ENCODE measurements at regions not wholly inside any gene's neighbourhood (a gene's known extent, or its start where the extent isn't known, plus 50 kb on each side); places are given as distances from the start of the nearest gene placed in this dataset.

DNA sequence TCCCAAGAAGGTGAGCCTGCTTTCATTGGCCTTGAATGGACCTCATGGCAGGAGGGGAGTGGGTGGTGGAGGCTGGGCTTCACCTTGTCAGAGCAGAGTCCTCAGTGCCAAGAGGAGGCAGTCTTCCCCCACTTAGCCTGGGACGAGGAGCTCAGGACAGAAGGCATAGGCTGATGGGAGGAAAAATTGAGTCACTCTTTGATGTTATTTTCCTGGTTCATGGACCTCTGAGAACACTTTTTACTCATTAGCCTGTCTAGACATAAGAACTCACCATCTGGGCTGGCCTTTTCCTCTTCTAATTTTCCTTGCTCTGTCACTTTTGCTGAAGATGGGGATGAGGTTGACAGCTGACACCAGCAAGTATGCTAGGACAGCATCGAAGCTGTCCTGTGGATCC, 225.7 kb upstream of the TNP1 start:
- no peak for DNase-seq (ENCODE audit: extremely low read depth in 1 of 2, low read depth in 1 of 2)

DNA sequence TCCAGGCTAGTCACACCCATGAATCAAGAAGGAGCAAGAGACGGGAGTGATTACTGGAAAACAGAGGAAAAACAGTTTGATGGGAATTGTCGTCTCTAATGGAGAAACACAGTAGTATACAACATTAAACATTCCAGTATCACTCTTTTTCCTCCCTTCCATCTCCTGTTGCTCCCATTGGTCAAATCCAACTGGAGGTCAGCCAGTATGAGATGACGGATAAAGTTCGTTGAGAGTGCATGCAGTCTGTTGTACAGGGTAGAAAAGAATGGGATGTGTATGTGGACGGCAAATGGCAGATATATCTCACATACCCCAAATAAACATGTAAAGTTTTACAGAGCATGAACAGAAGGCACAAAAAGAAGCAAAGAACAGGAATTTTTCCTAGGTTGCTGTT, 221.9 kb upstream of the TNP1 start:
- DNase-seq (ENCODE audit: extremely low read depth in 1 of 2, low read depth in 1 of 2), result no peak

DNA sequence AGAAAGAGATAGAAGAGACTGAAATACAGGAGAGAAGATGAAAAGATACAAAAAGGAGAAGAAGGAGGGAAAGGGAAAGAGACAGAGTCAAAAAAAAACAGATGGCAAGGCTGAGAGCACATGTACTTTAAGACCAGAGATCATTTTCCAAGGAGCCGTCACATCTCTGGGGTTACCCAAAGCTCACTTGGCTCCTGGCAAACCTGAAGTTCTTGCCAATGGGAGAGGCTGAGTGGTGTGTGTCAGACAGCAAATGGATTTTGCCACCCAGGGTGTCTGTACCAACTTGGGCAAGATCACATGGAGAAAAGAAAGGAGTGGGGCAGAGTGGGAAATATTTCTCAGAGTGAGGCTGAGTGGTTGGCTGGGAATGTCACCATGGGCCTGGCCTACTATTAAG, 219.3 kb upstream of the TNP1 start:
- no peak for DNase-seq (ENCODE audit: extremely low read depth in 1 of 2, low read depth in 1 of 2)

DNA sequence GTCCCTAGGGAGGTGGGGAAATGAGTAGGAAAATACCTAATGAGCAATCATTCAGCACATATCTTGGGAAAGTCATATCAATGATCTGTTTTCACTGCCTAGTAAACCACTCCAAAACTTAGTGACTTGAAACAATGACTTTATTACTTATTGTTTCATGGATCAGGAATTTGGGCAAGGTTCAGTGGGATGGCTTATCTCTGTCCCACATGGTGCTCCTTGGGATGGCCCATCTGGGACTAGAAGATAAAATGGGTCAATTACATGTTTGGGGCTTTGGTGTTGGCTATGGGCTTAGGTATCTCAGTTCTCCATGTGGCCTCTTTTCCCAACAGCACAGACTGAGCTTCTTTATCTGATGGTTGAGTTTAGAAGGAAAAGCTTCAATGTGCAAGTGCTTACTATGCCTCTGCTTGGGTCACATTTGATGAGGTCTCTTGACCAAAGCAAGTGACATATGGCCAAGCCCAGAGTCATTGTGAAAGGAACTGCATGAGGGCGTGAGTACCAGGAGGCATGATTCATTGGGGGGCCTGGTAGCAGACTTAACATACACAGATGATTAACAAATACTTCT, 218.1 kb upstream of the TNP1 start:
- no peak for DNase-seq (ENCODE audit: extremely low read depth in 1 of 2, low read depth in 1 of 2)

DNA sequence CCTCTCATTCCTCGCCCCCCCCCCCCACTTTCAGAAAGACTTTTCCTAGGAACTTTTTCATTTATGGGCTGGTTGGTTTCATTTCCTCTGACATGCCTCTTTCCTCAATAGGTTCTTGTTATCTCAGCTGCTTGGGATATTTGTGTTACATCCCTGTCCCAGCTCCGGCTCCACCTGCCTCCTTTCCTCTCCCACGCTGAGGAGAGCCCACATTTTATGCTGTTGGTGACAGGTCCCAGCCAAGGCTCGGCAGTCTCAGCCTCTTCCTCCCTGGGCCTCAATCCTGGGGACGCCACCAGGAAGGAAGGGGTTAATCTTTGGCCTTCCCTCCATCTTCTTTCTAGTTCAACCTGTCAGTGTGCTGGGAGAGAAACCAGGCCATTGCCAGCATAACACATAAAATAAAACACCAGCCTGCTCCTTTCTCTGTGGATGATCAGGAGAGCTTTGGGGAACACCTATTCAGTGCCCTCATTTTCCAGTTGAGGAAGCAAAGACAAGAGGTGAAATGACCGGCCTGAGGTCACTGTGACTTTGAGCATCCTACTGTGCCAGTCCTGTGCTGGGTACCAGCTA, 216.9 kb upstream of the TNP1 start:
- DNase-seq (ENCODE audit: extremely low read depth in 1 of 2, low read depth in 1 of 2), result no peak

DNA sequence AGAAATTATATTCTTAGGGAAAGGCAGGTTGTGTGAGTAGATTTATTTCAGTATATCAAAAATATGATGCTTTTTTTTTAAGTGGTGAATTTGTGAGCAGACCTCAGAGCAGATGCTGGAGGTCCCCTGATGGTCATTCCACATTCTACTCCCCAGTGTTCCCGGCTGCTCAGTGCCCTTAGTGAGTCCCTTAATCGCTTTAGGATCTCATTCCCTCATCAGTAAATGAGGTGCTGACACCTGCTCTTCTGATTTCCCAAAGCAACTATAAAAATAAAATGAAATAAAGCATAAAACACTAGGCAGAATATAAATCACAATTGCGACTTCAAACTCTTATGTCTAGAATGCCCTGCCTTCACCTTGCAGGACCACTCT, 216.2 kb upstream of the TNP1 start:
- no peak for DNase-seq (ENCODE audit: extremely low read depth in 1 of 2, low read depth in 1 of 2)

DNA sequence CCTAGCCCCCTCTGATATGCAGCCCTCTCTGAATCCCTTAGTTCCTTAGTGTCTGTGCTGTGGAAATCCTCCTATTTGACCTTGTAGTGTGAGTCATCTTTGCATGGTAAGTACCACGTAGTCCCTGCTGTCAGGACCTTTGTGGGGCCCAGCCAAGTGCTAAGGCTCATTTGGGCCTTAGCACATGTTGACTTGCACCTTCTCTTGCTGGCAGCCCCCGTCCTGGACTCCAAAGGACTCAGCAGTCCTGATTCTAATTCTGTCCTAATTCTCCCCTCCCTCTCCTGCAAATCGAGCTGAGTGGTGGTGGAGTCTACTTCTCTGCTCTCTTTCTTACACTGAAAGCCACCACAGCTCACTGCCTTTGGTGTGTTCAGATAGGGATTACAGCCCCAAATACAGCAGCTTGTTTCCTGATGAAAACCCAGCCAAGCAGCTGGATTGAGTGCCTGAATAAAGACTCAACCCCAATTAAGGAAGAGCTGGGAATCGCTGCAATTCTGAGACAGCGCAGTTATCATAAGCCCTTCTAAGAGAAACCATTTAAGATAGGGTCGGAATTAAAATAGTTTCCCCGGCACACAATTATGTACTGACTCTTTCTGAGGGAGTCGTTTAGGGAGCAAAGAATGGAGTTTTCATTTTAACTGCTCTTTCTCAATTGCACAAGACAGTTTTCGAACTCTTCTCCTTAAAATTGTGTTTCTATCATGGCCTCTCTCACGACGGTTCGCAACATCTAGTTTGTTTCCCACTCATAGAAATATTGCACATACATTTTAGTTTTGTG, 215.6 kb upstream of the TNP1 start:
- no peak for DNase-seq (ENCODE audit: extremely low read depth in 1 of 2, low read depth in 1 of 2)

DNA sequence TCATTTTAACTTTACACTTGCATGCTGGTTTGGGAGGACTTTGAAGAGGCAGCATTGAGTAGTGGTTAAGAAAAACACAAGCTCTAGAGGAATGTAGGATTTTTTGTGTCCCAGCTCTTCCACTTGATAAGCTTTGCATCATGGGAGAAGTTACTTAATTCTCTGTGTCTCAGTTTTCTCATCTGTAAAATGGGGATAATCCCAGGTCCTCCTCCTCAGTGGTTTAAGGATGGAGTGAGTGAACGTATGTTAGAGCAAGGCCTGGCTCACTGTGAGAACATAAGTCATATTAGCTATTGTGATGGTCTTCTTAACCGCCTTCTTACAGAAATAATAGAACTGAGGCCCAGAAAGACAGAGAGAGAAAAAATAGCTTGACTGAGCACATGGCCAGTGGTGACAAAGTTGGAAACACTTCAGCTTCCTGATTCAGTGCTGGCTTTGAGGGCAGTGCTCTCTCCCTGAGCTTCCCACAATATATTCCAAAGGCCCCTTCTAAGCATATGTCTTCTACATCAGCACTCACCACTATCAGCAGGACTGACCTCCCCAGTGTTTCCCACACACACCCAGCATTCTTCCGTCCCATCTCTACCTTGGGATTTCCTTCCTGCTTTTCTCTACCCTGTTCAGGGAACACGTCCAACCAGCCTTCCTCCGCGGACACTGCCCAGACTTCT, 214.9 kb upstream of the TNP1 start:
- DNase-seq (ENCODE audit: extremely low read depth in 1 of 2, low read depth in 1 of 2), result no peak

DNA sequence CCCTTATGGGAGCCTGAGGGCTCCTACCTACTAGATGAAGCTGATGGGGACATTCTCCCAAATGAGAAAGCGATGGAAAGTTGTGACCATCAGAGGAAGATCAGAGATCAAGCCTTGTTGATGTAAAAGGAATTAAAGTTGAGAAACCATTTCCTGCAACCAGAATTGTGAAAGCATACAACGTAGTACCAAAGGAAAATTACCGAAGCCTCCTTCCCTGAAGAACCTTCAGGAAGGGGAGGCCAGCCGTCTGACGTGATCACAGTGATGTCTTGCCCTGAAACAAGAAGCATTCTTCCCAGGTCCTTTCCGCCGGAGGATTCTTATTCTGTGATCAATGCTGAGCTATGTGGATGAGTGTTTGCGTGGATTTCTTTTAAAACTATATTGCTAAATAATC, 211.6 kb upstream of the TNP1 start:
- no peak for DNase-seq (ENCODE audit: extremely low read depth in 1 of 2, low read depth in 1 of 2)

DNA sequence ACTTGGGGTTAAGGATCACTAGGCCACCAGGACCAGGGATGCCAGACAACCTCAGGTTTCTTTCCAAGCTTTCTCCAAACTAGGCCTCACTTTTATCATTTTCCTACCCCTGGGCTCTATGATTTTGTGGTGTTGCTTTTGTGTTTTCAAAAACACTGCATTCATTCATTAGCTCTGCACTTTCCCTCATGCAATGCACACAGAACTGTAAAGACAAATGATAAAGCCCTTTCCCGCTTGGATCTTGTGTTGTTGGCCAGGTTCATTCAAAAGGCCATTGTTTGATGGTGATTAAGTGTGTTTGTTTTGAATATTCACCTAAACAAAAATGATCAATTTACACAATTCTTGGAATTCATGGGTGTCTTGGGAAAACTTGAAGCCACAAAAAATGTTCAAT, 210.7 kb upstream of the TNP1 start:
- no peak for DNase-seq (ENCODE audit: extremely low read depth in 1 of 2, low read depth in 1 of 2)

DNA sequence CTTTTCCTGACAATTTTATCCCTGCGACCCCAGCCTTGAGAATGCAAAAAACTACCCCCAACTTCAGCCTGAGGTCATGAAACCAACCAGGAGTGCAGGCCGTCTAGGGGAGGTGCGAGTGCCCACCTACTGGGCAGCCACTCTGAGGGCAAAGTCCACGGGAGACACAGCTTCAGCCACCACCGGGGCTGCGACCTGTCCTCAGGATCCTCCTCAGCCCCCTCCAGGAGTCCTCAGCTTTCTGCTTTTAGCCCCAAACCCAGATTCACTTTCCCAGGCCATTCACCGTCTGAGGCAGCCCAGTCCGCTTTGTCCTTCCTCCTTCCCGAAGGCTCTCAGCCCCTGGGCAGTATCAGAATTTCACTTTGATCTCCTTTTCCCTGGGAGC, 210.2 kb upstream of the TNP1 start:
- no peak for DNase-seq (ENCODE audit: extremely low read depth in 1 of 2, low read depth in 1 of 2)

DNA sequence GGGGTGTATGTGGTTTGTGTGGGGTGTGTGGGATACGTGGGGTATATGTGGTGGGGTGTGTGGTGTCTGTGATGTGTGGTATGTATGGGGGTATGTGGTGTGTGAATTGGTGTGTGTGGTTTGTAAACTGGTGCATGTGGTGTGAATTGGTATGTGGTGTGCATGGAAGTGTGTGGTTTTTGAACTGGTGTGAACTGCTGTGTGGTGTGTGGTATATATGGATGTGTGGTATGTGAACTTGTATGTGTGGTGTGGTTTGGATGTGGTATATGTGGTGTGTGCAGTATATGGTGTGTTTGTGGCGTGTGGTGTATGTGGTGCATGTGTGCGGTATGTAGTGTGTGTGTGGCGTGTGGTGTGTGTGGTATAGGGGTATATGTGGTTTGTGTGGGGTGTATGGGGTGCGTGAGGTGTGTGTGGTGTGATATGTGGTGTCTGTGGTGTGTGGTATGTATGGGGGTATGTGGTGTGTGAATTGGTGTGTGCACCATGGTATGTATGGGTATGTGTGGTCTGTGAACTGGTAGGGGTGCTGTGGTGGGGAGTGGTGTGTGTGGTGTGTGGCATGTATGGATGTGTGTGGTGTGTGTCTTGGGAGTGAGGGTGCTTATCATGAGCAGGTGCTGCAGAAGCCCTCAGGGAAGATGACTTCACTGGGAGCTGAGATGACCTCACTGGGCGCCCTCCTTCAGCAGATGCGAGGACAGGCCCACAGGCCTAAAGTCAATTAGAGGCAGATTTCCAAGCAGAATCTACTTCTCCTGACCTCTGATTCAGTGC, 209.6 kb upstream of the TNP1 start:
- no peak for DNase-seq (ENCODE audit: extremely low read depth in 1 of 2, low read depth in 1 of 2)

DNA sequence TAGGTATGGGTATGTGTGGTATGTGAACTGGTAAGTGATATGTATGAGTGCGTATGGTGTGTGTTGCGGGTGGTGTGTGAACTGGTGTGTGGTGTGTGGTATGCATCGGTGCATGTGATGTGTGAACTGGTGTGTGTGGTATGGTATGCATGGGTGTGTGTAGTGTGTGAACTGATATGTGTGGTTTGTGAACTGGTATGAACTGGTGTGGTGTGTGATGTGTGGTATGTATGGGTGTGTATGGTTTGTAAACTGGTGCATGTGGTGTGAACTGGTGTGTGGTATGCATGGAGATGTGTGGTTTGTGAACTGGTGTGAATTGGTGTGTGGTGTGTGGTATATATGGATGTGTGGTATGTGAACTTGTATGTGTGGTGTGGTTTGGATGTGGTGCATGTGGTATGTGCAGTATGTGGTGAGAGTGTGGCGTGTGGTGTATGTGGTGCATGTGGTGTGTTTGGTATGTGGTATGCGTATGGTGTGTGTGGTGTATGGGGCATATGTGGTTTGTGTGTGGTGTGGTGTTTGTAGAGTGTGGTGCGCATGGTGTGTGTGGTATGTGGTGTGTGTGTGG, 208.9 kb upstream of the TNP1 start:
- no peak for DNase-seq (ENCODE audit: extremely low read depth in 1 of 2, low read depth in 1 of 2)

DNA sequence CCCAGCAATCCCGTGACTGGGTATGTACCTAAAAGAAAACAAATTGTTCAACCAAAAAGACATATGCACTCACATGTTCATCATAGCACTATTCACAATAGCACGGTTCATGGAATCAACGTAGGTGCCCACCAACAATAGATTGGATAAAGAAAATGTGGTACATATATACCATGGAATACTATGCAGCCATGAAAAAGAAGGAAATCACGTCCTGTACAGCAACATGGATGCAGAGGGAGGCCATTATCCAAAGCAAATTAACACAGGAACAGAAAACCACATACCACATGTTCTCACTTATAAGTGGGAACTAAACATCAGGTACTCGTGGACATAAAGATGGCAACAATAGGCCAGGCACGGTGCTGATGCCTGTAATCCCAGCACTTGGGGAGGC, 207.9 kb upstream of the TNP1 start:
- no peak for DNase-seq (ENCODE audit: extremely low read depth in 1 of 2, low read depth in 1 of 2)

DNA sequence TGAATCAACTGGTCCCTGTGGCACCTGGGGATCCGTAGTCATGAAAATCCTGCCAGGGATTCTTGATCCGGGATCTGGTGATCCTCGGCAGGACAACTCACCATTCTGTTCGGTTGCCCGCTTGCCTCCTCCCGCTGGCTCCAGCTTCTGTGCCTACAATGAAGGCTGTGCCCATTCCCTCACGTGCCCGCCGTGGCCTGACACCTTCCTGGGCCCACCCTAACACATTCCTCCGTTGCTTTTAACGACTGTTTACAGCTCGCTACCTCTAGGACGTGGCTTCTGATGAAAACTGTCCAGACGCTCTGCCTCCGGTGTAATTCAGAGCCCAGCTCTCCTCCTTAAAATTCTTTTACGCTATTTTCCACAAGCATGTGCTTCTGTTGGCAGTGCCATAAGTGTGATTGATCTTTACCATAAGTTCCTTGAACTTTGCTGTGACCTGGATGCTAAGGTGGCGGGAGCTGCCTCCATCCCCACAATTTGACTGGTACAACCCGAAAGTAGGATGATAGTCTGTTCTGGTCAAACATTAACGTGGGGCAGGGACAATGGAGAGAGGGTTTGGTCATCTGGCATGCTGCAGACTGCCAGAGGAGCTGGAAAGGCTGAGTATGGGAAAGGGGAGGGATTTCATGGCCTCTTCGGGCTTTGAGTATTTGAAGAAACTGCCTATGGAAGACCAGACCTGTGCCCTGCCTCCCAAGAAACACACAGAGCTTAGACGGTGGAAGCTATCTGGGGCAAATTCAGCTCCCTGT, 206.8 kb upstream of the TNP1 start:
- no peak for DNase-seq (ENCODE audit: extremely low read depth in 1 of 2, low read depth in 1 of 2)

DNA sequence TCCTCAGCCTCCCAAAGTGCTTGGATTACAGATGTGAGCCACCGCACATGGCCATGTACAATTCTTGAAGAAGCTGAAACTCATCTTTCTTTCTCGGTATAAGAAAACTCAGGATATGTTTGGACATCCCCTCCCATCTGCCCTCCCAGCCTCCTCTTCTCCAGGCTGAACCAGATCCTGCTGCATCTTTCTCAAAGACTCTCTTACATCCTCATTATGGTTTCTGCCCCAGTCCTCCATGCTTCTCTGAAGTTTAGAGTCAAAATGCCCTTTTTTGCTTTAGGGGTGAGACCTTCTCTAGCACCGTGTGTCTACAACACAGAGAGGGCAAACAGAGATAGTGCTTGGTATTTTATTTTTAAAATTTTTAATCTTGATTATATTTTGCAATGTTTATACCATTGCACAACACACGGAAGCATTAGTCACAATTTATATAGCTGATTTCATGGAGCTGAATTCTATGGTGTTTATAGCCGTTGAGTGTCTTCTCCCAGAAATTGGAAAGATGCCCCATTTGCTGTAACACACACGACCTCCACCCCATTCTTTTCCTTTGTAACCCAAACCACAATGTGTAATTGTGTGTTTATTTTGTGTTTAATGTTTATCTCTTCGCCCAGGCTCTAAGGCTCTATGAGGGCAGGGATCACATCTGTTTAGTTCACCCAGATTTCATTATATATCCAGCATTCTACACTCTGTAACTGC, 206.0 kb upstream of the TNP1 start:
- DNase-seq (ENCODE audit: extremely low read depth in 1 of 2, low read depth in 1 of 2), result no peak

DNA sequence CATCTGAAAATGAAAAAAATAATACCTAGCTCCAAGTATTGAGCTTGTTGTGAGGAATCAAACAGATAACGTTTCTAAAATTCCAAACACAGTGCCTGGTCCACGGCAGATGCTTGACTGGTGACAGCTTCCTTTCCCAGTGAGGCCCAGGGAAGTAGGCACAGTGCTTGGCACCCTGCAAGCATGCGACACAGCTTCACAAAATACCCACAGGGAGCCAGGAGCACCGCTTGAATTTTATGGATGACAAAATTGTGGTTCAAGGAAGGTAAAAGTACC, 205.1 kb upstream of the TNP1 start:
- no peak for DNase-seq (ENCODE audit: extremely low read depth in 1 of 2, low read depth in 1 of 2)

DNA sequence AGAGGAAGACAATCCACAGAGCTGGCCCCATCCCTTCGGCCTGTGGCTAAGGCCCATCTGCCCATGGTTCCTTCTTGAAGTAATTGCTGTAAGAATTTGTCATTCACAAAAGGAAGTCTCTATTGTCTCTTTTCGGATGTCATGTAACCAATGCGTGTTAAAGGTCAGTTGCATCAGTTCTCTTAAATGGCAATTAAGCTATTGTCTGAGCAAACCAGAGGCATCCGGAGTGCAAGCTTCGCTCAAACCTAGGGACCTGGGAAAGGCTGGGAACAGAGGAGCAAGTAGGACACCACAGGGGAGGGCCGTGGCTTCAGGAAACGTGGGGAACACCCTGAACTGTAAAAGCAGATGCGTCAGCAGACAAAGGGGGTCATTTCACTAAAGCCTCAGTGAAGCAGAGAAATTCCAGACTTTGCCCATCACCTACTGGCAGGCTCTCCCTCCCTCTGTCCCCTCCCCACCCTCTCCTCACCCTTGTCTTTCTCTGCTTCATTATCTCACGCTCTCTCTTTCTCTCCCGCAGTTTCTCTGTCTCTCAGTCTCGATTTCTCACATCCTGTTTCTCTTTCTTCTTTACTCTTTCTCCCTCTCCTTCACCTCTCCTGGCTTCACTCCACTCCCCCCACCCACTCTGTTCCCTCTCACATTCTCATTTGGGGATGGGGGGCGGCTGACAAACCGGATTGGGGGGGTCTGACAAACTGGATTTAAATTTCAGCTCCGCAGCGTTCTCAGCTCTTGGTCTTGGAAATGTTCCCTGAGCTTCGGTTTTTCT, 204.6 kb upstream of the TNP1 start:
- DNase-seq (ENCODE audit: extremely low read depth in 1 of 2, low read depth in 1 of 2), result no peak

DNA sequence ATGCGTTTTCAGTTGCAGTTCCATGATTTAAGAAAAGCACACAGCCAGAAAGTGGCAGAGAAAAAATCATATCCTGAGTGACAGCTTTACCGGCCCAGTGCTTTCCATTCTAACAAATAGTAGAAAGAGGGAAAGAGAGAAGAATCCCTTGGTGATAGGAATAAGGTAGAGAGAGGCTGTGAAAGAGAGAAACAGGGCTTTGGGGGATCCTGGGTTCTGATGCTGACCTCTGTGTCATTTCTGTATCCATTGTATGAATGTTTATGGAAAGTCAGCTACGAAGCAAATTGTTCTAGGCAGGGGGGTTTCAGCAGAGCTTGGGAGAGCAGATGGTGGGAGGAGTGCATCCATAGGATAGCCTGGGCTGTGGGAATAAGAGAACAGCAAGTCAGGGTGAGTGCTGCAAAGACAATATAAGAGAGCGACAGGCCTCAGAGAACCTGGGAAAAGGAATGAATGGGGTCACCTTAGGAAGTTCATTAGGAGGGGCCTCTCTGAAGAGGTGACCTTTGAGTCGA, 203.4 kb upstream of the TNP1 start:
- DNase-seq (ENCODE audit: extremely low read depth in 1 of 2, low read depth in 1 of 2), result no peak
